H7 (cell line): ENCODE measurements at regions not wholly inside any gene's neighbourhood (a gene's known extent, or its start where the extent isn't known, plus 50 kb on each side); places are given as distances from the start of the nearest gene placed in this dataset.

Experiments
- DNase-seq: peaks from one replicate; pipeline ENCODE4 v3.0.0; 2012
- H3K27me3 ChIP-seq: 2 replicates; pipeline ENCODE4 v1.6.0; 2011; ENCODE audit warnings: mild to moderate bottlenecking, low read length; ENCODE audit not compliant: control insufficient read depth, insufficient read depth
- H3K36me3 ChIP-seq: replicated peaks from 2 replicates; pipeline ENCODE4 v1.5.1; 2011; ENCODE audit warnings: low read length; ENCODE audit not compliant: control insufficient read depth, insufficient read depth
- H3K4me3 ChIP-seq: 2 replicates; pipeline ENCODE4 v1.5.1; 2011; ENCODE audit warnings: low read depth, mild to moderate bottlenecking, control low read depth, low read length, moderate library complexity; ENCODE audit not compliant: insufficient read depth

- H3K4me3 ChIP-seq: no peak overlapping the region
- H3K27me3 ChIP-seq: no peaks in the 10 kb centered on the region; the same call in 1 of the 2 replicates
- H3K36me3 ChIP-seq: no peaks in the 10 kb centered on the region
- DNase-seq: no peak
Measured at GRCh38 chr3:102129760-102130608, 280.7 kb downstream of the NFKBIZ start.

DNA sequence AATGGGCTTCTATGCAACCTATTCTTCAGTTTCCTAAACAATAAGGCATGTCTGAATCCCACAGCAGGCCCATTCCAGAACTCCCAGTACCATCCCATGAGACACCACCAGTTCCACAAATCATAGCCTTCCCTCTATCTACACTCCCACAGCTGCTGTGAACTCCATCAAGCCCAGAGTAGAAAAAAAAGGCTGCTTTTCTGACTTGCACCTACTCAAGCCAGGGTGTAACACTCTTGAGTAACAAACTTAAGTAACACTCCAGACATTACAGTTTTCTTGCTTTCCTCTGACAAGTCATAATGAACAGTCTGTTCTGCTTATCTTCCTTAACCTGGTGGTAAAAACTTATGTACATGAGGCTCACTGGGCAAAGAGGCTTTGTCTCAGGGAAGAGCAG, 283.1 kb downstream of the NFKBIZ start:
- DNase-seq: no peak
- Histone ChIP-seq H3K4me3 (no peak overlapping the region), H3K36me3 (no peaks in the 10 kb centered on the region), H3K27me3 (no peaks in the 10 kb centered on the region)

GRCh38 chr3:102133376-102133775, 284.1 kb downstream of the NFKBIZ start:
- H3K4me3 ChIP-seq: no peak overlapping the region
- no peak for DNase-seq

GRCh38 chr3:102135316-102135715, 286.0 kb downstream of the NFKBIZ start:
- no peak for DNase-seq
- H3K36me3 ChIP-seq: no peaks in the 10 kb centered on the region
- H3K27me3 ChIP-seq: no peaks in the 10 kb centered on the region
- no peak overlapping the region for H3K4me3 ChIP-seq

More at GRCh38 chr3:102133376-102133775, 284.1 kb downstream of the NFKBIZ start:
- no peaks in the 10 kb centered on the region for H3K27me3 ChIP-seq
- no peaks in the 10 kb centered on the region for H3K36me3 ChIP-seq

DNA sequence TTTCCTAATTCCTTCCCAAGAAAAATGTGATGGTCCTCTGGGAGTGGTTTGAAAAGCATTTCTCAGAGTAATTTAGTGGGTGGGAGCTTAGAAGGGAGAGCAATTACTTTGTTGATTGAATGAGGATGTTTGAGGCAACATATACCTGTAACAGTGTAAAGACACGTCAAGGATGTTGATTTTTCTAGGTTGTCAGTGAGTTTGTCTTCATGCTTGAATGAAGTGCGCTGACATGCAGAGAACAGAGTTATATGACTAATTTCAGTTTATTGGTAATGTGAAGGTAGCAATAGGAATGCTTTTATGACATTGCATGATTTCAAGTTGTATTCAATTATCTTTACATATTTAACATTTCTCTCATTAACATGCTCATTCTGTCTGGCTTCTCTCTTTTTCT, 286.9 kb downstream of the NFKBIZ start:
- H3K4me3 ChIP-seq: no peak overlapping the region
- no peaks in the 10 kb centered on the region for H3K27me3 ChIP-seq
- no peak for DNase-seq
- H3K36me3 ChIP-seq: no peaks in the 10 kb centered on the region

DNA sequence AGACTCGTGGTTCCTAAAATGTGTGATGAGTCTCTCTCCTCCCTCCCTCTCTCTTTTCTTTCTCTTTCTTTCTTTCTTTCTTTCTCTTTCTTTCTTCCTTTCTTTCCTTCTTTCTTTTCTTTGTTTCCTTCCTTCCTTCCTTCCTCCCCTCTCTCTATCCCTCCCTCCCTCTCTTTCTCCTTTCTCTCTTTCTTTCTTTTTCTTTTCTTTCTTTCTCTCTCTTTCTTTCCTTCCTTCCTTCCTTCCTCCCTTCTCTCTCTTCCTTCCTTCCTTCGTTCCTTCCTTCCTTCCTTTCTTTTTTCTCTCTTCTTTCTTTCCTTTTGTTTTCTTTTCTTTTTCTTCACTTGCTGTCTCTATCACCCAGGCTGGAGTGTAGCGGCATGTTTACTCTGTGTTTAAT, 290.8 kb downstream of the NFKBIZ start:
- Histone ChIP-seq H3K4me3 (no peak overlapping the region), H3K27me3 (no peaks in the 10 kb centered on the region), H3K36me3 (no peaks in the 10 kb centered on the region)
- DNase-seq: no peak

DNA sequence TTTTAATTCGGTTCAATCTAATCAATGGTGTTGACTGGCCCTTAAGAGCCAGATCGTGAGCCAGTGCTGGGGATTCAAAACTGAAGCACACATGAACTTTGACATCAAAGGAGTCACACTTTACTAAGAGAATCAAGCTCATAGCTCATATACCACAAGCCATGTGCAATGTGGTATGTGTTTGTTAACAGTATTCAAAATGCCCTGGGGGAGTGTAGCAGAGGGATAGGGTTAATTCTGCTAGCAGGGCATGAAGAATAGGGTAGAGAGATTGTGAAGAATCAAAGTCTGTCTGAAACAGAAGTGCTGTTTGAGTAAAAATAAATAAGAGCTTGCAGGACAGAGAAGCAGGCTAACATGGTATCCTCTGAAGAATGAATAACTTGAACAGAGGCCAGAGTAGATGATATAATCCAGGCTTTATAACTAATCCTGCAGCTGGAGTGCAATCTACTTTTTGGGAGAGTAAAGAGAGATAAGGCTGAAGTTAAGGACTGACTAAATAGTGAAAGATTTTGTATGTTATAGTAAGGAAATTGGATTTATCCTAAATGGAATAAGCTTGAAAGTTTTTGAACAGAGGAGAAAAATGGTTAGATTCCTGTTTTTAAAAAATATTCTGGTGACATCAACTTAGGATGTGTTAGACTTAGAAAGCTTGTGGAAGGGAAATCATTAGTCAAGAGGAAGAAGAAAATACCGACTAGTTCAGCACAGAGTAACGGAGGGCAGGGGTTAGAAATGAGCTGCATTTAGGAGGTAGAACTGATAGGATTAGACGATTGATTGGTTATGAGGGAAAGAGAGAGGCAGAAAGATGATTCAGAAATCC, 292.0 kb downstream of the NFKBIZ start:
- no peak for DNase-seq
- Histone ChIP-seq H3K4me3 (no peak overlapping the region), H3K36me3 (no peaks in the 10 kb centered on the region), H3K27me3 (no peaks in the 10 kb centered on the region)

GRCh38 chr3:102141928-102142239, 292.6 kb downstream of the NFKBIZ start:
- H3K27me3 ChIP-seq: no peaks in the 10 kb centered on the region
- H3K36me3 ChIP-seq: no peaks in the 10 kb centered on the region
- no peak for DNase-seq
- no peak overlapping the region for H3K4me3 ChIP-seq

GRCh38 chr3:102142379-102143060, 292.3 kb upstream of the ZPLD1 start:
- Histone ChIP-seq H3K27me3 (no peaks in the 10 kb centered on the region), H3K36me3 (no peaks in the 10 kb centered on the region), H3K4me3 (no peak overlapping the region)
- no peak for DNase-seq

DNA sequence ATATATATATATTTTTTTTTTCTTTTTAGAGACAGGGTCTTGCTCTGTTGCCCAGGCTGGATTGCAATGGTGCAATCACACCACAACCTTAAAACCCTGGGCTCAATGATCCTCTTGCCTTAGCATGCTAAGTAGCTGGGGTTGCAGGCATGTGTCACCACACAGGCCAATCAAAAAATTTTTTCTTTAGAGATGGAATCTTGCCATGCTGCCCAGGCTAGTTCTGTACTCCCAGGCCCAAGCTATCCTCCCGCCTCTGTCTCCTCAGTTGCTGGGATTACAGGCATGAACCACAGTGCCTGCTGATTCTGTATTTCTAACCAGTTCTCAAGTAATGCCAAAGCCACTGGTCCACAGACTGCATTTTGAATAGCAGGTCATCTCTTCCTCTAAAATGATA, 291.3 kb upstream of the ZPLD1 start:
- Histone ChIP-seq H3K27me3 (no peaks in the 10 kb centered on the region), H3K36me3 (no peaks in the 10 kb centered on the region), H3K4me3 (no peak overlapping the region)
- no peak for DNase-seq

DNA sequence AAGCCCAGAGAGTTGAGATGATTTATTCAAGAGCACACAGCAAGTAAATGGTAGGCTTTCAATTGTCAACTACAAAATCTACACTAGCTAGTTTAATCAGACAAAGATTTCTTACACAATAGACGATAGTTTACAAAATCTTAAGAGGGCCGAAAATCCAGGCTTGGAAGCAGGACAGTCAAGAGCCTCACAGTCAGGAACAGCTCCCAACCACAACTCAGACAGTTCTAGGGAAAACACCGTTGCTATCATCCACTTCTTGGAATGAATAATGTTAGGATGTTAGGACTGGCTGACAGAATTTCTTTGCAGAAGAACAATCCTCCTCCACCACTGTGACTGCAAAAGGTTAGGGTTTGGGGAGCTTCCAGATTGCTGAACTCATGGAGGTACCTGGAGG, 290.8 kb upstream of the ZPLD1 start:
- DNase-seq: no peak
- Histone ChIP-seq H3K4me3 (no peak overlapping the region), H3K27me3 (no peaks in the 10 kb centered on the region), H3K36me3 (no peaks in the 10 kb centered on the region)

DNA sequence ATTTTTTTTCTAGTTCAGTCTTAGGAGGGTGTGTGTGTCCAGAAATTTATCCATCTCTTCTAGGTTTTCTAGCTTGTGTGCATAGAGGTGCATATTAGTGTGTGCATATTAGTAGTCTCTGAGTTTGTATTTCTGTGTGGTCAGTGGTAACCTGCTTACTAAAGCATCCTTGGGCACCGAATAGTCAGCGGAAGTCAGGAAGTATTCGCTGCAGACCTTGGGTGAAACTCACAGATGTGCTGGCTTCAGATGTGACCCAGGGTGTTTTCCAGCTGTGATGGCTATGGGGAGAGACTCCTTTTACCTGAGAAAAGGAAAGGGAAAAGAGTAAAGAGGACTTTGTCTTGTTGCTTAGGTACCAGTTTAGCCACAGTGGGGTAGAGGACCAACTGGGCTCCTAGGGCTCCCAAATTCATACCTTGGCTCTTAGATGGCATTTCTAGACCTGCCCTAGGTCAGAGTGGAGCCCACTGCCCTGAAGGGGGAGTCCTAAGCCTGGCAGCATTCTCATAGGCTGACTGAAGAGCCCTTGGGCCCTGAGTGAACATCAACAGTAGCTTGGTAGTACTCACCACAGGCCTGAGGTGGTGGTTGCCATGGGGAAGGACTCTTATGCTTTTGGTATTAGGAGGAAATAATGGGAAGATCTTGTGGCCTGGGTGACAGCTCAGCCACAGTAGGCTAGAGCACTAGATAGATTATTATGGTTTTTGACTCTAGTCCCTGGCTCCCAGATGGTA, 286.0 kb upstream of the ZPLD1 start:
- no peak for DNase-seq
- Histone ChIP-seq H3K4me3 (no peak overlapping the region), H3K36me3 (no peaks in the 10 kb centered on the region), H3K27me3 (no peaks in the 10 kb centered on the region)

GRCh38 chr3:102151935-102152334, 282.9 kb upstream of the ZPLD1 start:
- no peak for DNase-seq
- no peak overlapping the region for H3K4me3 ChIP-seq
- no peaks in the 10 kb centered on the region for H3K36me3 ChIP-seq
- H3K27me3 ChIP-seq: no peaks in the 10 kb centered on the region

GRCh38 chr3:102156426-102156825, 278.4 kb upstream of the ZPLD1 start:
- no peak overlapping the region for H3K4me3 ChIP-seq
- H3K27me3 ChIP-seq: no peaks in the 10 kb centered on the region
- DNase-seq: no peak
- H3K36me3 ChIP-seq: no peaks in the 10 kb centered on the region
